NCI-H187 (cell line): ENCODE measurements at regions not wholly inside any gene's neighbourhood (a gene's known extent, or its start where the extent isn't known, plus 50 kb on each side); places are given as distances from the start of the nearest gene placed in this dataset.

Experiments used
- DNase-seq, 2 experiments: peaks; one replicate each; lab custom pipeline; 2025; lab: John Stamatoyannopoulos, UW

GRCh38 chr2:225340923-225341322 is 58.6 kb upstream of the NYAP2 start:
- no peak for DNase-seq

GRCh38 chr2:225337183-225337582 is 62.3 kb upstream of the NYAP2 start:
- DNase-seq, result no peak

GRCh38 chr2:225334514-225334913 is 65.0 kb upstream of the NYAP2 start:
- no peak for DNase-seq

- no peak for DNase-seq
These were observed 71.3 kb upstream of the NYAP2 start for GRCh38 chr2:225328192-225328591.

DNA sequence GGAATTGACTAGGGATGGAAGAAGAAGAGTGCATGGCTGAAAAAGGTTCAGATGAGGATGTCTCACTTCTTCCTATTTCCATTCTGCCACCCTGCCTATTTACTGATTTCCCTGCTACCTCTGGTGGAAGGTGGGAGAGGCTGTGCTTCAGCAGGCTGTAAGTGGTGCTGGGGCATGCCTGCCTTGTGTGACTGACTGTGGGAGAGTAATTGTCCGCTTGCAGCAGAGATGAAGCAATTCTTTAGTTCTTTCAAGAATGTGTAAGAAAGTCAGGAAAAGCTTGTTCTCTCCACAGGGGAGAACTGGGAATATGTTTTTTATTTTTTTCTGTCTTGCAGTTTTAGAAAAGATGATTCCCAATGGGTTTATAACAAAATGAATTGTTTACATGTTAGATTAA is 72.5 kb upstream of the NYAP2 start:
- no peak for DNase-seq

DNA sequence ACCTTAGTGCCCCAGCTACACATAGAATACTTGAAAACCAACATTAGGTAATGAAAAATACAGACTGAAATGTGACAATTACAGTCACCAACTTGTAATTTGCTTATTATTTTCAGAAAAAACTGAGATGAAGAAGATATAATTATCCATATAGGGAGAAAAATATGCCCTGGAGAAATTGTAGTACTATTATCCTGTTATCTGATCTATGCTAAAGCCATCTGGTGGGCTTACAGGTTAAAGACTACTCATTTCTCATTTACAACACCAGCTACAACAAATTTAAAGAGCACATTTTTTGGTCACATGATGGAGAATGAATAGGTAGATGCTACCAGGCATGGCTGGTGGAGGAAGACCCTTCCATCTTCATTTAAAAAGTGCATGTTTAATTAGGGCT is 79.6 kb upstream of the NYAP2 start:
- no peak for DNase-seq

DNA sequence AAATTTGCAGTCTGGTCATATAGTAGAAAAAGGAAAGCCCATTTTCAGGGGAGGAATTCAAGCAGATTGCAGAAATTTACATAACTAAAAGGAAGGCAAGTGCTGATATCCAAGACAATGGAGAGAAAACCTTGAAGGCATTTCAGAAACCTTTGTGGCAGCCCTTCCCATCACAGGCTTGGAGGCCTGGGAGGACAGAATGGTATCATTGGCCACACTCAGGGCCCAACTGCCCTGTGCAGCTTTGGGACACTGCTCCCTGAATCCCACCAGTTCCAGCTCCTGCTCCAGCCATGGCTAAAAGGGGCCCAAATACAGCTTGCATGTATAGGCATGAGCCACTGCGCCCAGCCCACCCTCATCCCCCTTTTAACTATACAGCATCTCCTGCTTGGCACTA is 81.1 kb upstream of the NYAP2 start:
- DNase-seq, result no peak

- DNase-seq, result no peak
These were observed 82.3 kb upstream of the NYAP2 start for GRCh38 chr2:225317186-225317585.

DNA sequence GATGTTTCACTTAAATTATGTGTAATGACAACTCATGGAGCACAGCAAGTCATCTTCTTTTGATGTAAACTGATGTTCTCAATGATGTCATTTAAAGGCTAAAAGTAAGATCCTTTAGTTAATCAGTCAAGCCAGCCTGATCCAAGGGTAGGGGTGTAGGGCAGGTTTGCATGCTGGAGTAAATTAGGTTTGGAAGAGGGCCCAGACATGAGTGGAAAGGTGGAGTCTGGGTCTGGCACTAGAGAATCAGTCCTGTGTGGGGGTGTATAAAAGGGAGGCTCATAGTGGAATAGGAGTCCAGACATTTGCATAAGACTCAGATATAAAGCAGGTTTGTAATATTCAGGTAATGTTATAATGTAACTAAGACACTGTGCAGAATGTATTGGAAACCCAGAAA is 88.8 kb upstream of the NYAP2 start:
- no peak for DNase-seq

GRCh38 chr2:225309516-225309915 is 90.0 kb upstream of the NYAP2 start:
- no peak for DNase-seq

- DNase-seq, result no peak
These were observed 102.6 kb upstream of the NYAP2 start for GRCh38 chr2:225296951-225297350.

DNA sequence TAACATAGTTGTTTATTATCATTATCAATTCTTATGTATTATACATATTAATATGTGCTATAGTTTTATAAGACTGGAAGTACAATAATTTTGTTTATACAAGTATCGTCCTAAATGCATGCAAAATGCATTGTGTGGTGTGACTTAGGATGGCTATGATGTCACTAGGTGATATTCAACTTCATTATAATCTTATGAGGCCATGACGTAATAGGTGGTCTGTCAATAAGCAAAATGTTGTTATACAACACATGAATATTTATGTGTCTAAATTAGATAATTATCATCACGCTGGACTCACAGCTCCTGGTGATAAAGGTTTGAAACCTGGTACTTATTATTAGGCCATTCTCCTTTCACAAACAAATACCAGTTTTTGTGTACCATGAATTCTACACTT is 104.4 kb upstream of the NYAP2 start:
- no peak for DNase-seq

DNA sequence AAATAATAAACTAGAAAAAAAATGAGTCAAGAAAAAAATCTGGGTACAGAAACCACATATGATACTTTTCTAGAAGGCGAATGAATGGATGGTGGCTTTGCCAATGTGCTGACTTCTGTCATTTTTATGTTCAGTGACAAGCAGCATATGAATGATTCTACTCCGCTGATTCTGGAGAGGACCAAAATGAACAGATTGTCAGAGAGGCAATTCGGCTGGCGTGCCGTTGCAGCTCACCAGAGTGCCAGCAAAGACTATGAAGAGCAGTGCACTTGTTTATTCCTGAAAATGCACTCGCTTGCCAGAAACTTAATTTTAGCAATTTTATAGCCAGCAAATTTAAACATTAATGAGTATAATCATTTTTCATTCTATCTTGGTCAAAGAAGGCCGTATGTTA is 105.9 kb upstream of the NYAP2 start:
- no peak for DNase-seq

- DNase-seq, result no peak
These were observed 108.6 kb upstream of the NYAP2 start for GRCh38 chr2:225290757-225291400.

DNA sequence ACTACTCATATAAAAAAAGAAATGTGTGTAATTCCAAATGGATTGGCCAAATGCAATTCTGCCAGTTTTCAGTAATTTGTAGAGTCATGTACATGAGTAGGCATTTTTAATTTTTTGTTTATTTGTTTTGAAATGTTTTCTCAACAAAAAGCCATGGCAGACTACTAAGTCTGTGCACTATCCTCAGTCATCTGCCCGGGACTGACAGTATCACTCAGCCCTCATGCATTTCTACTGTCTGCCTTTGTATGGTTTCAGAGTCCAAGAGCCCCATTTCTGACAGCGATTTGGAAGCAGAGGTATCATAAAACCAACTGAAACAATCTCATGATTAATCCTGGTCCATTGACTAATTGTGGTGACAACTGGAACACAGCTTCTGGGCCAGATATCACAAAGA is 109.9 kb upstream of the NYAP2 start:
- no peak for DNase-seq

DNA sequence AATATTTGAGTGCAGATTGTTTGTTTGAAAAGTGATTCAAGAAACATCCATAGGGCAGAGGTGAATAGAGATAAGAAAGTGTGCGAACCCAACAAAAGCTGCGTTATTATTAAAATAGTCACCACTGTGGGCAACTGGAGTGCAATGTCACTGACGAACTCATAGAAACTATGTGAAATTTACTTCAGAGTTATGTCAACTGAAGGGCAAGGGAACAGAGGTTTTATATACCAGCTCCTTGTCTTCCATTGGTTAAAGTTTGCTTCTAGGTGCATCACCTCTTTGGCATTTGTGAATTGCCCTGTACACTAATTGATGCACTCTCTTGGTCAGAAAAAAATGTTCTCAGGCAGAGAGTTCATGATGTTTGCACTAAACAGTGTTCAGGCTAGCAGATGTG is 110.5 kb upstream of the NYAP2 start:
- no peak for DNase-seq

DNA sequence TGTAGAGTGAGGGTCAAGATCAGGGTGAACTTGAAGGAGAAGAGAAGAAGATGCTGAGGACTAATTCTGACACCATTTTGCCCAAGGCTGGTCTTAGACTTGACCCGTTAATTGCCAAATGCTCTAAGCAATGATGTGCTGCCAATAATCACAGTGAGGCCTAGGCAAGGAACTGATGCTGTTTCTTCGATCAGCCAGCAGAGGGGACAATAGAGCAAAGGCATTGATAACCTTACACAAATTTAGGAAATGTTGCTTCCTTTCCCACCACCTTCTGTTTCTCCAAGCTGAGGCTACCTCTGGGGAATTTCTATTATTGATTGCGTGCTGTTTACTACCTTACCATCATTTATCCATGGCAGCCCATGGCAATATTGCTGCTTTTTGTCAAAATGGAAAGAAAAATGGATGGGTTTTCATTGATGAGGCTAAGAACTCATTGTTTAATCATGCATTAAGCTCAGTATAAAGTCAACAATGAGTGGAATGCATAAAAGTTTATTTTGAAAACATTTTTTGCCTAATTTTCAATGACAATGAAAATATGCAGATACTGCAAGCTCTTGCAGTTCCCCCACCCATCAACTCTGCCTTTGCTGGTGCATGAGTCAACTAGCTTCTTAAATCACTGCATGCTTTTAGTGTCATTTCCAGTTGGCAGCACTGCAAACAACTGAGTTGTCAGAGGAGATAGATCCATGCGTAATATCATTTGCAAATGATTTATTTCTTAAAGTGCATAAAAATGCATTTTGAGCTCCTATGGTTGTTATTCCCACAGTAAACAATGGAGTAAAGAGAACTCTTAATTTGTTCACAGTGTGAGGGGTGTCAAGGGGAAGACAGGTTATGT is 116.4 kb upstream of the NYAP2 start:
- DNase-seq, result no peak

DNA sequence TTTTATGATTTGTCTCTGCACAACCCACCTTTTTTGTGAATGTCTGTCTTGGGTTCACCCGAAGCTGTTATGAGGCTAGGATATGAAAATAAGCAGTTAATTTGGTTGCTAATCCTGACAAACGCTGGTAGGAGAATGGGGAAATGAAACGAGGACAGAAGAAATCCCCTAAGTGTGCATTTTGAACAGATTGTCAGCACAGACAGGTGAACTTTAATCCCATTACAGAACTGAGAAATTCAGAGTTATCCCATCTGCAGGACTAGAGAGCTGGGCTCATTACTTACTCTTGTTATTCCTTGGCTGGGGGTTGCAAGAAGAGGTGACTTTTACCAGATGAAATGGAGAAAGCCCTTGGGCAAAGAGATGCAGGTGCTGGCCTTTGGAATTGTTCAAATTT is 123.3 kb upstream of the NYAP2 start:
- DNase-seq, result no peak

DNA sequence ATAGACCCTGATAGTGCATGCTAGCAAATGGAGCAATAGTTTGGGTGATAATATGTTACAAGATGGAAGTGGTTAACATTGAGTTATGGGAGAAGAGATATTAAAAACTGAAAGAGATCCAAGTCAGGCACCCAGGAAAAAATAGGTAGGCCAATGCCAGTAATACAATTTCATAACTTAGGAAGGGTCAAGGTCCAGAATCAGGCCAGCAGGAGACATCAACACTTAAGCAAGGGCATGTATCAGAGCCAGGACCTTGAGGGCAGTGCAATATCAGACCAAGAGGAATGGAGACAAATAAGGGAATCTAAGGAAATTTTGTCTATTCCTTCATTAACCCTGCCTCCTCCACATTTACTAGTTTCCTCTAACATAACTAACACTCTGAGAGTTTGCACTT is 124.1 kb upstream of the NYAP2 start:
- DNase-seq, result no peak

DNA sequence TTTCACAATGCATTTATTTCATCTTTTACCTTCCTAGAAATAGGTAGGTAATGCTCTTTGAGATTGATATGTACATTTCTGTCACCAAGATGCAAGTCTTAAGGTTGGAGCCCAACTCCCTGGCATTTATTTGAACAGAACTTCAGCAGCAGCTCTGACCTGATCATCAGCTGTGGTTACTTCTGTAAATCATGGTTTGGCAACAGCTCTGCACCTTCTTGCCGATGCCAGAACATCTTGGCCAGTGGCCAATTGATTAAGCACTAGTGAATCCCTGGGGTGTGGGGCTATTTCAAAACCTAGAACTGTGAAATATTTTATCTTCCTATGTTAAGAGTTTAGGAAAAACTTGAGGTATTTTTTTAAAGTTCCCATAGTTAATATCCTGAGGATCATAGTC is 124.8 kb upstream of the NYAP2 start:
- DNase-seq, result no peak

GRCh38 chr2:225272173-225272572 is 127.3 kb upstream of the NYAP2 start:
- no peak for DNase-seq

DNA sequence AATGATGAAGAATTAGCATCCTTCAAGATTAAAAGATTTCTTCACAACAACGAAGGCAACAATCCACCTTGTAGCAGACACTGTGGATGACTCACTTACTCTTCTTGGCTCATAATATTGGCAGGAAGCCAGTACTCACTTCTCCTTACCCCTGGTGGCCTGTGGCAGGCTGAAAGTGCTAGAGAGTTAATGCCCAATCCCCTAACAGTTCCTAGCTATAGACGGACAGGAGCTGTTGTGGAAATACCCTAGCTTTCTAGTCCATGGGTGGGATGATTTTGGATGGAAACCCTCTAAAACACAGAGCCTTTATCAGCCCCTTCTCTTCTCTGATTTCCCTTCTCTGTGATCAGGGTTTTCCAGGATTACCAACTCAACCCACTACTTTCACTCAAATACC is 128.6 kb upstream of the NYAP2 start:
- no peak for DNase-seq

DNA sequence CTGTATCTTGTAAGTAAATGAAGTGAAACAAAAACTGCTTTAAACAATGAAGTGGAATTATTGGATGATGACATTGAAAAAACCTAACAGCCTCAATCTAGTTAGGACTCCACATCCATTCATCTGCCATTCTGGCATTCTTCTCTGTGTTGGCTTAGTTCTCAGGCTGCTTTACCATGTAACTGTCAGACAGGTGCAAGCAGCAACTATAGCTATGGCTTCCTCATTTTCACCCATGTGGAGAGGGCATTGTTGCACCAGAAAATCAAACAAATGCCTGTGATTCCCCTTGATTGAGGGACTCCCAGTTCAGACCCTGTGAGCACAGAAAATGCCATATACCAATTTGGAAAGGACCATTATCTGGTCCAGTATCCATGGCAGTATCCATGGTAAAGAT is 129.5 kb upstream of the NYAP2 start:
- no peak for DNase-seq

DNA sequence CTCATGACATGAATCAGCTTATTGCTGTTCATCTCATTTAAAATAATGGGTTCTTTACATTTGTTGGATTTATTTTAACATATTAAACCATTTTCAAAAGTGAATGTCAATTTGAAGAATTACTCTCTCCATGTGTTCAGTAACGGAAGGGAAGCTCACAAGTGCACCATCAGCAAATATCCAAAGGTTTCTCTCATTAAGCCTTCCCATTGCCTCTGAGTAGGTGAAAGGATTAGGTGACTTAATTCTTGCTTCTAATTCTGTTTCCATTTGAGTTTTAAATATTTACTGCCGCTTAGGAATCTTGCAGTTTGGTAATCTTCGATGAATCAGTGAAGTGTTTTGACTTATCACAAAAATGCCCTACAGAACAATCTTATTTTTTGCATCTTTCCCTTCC is 145.1 kb upstream of the NYAP2 start:
- DNase-seq, result no peak
